Heart right ventricle (tissue), 16 donors: ENCODE measurements at regions not wholly inside any gene's neighbourhood (a gene's known extent, or its start where the extent isn't known, plus 50 kb on each side); places are given as distances from the start of the nearest gene placed in this dataset.

Experiments
- ATAC-seq, 8 donors: fragments of 200-7000 bp; cut with Tn5 transposase; one replicate each; pipeline ENCODE4 v1.9.1; 2020; ENCODE audit warnings: mild to moderate bottlenecking in 8 of 8, moderate library complexity in 8 of 8, moderate number of reproducible peaks in 1 of 8
- DNase-seq, 2 donors: peaks; one replicate each; pipeline ENCODE4 v3.0.0-alpha.2; 2020
- H3K27ac ChIP-seq, 10 donors: fragments of 200-600 bp; sonication (generic) in 2 of 10; one replicate each; pipeline versions ENCODE4 v1.5.0 to v1.8.0; 2020 to 2022; ENCODE audit warnings: mild to moderate bottlenecking in 3 of 10
- H3K27me3 ChIP-seq, 7 donors: fragments of 200-600 bp; one replicate each; pipeline ENCODE4 v1.8.0; 2021 to 2022; ENCODE audit warnings: mild to moderate bottlenecking in 2 of 7
- H3K36me3 ChIP-seq, 9 donors: fragments of 200-600 bp; sonication (generic) in 1 of 9; one replicate each; pipeline versions ENCODE4 v1.5.0 to v1.8.0; 2020 to 2022; ENCODE audit warnings: mild to moderate bottlenecking in 2 of 9
- H3K4me1 ChIP-seq, 9 donors: fragments of 200-600 bp; sonication (generic) in 1 of 9; one replicate each; pipeline versions ENCODE4 v1.5.0 to v1.8.0; 2020 to 2022; ENCODE audit warnings: mild to moderate bottlenecking in 4 of 9
- H3K4me3 ChIP-seq, 10 donors: fragments of 200-600 bp; sonication (generic) in 2 of 10; one replicate each; pipeline versions ENCODE4 v1.5.0 to v1.8.0; 2020 to 2022; ENCODE audit warnings: mild to moderate bottlenecking in 7 of 10, moderate library complexity in 2 of 10
- H3K9me3 ChIP-seq, 11 donors: fragments of 200-600 bp in 10 of 11; sonication (generic) in 2 of 11; one replicate each; pipeline versions ENCODE4 v1.5.0 to v1.8.0; 2013 to 2022; ENCODE audit warnings: mild to moderate bottlenecking in 2 of 11, control low read depth in 1 of 11, moderate library complexity in 1 of 11
- WGBS, 2 donors: extraction: QIAGEN DNeasy Blood & Tissue Kit; methylation state at CpG; one replicate each; pipeline ENCODE4 v1.1.7; 2013; ENCODE audit warnings: inconsistent platforms in 1 of 2; 5-methylcytosine and 5-hydroxymethylcytosine counted together
- intact Hi-C, 10 donors: fragments of 100-400 bp; cut with DNase I; formaldehyde crosslinking; loops; one replicate each; pipeline versions ENCODE4 v1.11.1 to v1.14.2; 2022
- TF ChIP-seq, protein P1 (sequence below), 9 donors: fragments of 200-600 bp; sonication (generic) in 2 of 9; IDR thresholded peaks; one replicate each; pipeline versions ENCODE4 v1.5.0 to v1.8.0; 2021 to 2022; ENCODE audit warnings: antibody characterized with exemption in 9 of 9, mild to moderate bottlenecking in 5 of 9, moderate library complexity in 1 of 9
- donor health status: Arrhythmogenic right ventricular cardiomyopathy.
- donor health status: ischemic (EF 13 %, LVEDD 7.1; RV severe dilation, severe dysfunction).
- donor health status: healthy with polysubstance abuse.
- donor health status: DM: no; HTN: yes; CAD: no.
- donor health status: DM: no; HTN: no; CAD: no.
- donor health status: ischemic (EF 25% LVEDD 6.9; RV normal size, moderate dysfunction).
- donor health status: ischemic (EF 25% LVEDD 5.7; RV mildly dilated, moderate dysfunction).
- donor health status: healthy.
- donor health status: DM: yes; HTN: yes; CAD: no.
- donor health status: Ischemic cardiomyopathy.
- donor health status: ischemic (EF 35%, LVEDD 5.7; RV mildly dilated, moderate dysfunction).
- donor health status: nonischemic (EF 11% LVEDD 7.7; RV severe dilation, severe dysfunction).
- donor health status: DM: yes; HTN: yes; CAD: no.
- donor health status: PGD.
- donor health status: ischemic (EF 29% LVEDD 5.4; RV normal size, mild dysfunction).
- donor health status: nonischemic (EF 23%, LVEDD 6.1; RV moderate dilation, normal function).

DNA sequence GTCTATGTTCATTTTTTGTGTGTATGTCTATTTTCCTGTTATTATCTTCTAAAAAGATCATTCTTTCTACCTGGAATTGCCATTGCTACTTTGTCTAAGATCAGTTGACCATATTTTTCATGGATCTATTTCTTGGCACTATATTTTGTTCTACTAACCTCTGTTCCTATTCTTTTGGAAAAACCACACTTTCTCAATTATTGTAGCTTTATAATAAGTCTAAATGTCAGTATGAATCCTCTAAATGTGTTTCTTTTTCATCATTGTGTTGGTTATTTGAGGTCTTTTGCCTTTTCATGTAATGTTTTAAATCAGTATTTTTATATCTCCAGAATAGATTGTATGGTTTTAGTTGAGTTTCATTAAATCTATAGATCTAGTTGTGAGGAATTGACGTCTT is 798.3 kb downstream of the FAT4 start:
- Histone ChIP-seq H3K4me3 (no peak overlapping the region), H3K36me3 (no peaks in the 10 kb centered on the region), H3K27me3 (no peaks in the 10 kb centered on the region), H3K4me1 (no peaks in the 10 kb centered on the region), H3K9me3 (peaks cover 0 to 85% (median 16%) of the 10 kb centered on the region in 11 donors), H3K27ac (no peak overlapping the region)
- DNase-seq: no peak
- 88% methylated on average over 1 of the region's 1 CpG for WGBS, 2 donors
- TF ChIP-seq, protein P1, sequence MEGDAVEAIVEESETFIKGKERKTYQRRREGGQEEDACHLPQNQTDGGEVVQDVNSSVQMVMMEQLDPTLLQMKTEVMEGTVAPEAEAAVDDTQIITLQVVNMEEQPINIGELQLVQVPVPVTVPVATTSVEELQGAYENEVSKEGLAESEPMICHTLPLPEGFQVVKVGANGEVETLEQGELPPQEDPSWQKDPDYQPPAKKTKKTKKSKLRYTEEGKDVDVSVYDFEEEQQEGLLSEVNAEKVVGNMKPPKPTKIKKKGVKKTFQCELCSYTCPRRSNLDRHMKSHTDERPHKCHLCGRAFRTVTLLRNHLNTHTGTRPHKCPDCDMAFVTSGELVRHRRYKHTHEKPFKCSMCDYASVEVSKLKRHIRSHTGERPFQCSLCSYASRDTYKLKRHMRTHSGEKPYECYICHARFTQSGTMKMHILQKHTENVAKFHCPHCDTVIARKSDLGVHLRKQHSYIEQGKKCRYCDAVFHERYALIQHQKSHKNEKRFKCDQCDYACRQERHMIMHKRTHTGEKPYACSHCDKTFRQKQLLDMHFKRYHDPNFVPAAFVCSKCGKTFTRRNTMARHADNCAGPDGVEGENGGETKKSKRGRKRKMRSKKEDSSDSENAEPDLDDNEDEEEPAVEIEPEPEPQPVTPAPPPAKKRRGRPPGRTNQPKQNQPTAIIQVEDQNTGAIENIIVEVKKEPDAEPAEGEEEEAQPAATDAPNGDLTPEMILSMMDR (IDR thresholded peaks at IDR 0.05): no peak
- intact Hi-C loops: no loop called here
- ATAC-seq: no peak

DNA sequence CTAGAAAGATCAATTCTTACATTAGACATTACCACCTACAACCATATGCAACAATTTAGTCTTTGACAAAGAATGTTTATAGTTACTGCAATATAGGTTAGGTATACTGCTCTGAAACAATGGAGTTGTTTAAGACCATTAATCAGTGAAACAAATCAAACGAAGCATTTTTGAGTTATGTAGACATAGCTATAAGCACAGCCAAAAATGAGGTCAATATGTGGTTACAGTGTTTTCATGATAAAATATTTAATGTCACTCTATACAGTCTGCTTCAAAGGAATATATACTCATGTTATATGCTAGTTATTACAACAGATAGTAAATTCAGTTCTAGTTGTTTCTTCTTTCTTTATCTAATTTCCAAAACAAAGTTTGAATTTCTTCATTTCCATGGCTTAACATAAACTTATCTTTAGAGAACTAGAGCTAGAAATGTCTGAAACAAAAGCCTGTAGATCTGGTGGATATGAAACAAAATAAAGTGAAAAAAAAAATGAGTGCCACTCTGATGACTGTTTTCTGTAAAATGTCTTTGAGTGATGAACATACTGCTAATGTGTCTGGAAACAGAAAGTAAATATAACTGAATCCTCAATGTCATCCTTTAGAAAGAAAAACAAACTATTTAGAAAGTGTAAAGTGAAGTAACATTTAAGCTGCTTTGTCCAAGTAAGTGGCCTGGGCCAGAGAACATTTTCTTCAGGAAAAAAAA is 809.0 kb downstream of the FAT4 start:
- 58% methylated on average over 1 of the region's 1 CpG for WGBS, 2 donors
- intact Hi-C loops: no loop called here
- Histone ChIP-seq H3K27me3 (no peaks in the 10 kb centered on the region), H3K4me3 (no peak overlapping the region), H3K4me1 (no peaks in the 10 kb centered on the region), H3K9me3 (peaks cover 0 to 6% (median 0%) of the 10 kb centered on the region in 11 donors), H3K36me3 (no peaks in the 10 kb centered on the region), H3K27ac (no peak overlapping the region)
- TF ChIP-seq, protein P1 (IDR thresholded peaks at IDR 0.05): no peak
- DNase-seq: no peak
- no peak for ATAC-seq

DNA sequence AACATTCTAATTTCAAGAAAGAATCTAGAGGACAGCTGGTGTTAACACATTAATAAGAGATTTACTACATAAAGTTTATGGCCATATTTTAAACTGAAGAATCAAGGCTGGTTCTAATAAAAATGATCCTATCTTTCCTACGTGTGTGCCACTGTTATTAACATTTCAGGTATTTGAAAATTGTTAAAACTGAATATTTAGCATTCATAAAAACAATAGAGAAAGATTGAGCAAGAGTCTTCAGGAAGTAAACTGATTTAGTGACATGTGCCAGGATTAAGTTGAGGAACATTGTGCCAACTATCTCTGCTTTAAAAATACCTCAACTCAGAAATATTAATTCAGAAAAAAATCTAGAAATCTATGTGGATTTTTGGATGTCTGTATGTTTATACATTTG is 810.1 kb downstream of the FAT4 start:
- no peak for ATAC-seq
- Histone ChIP-seq H3K36me3 (no peaks in the 10 kb centered on the region), H3K4me3 (no peak overlapping the region), H3K9me3 (peaks cover 0 to 6% (median 0%) of the 10 kb centered on the region in 11 donors), H3K4me1 (no peaks in the 10 kb centered on the region), H3K27ac (no peak overlapping the region), H3K27me3 (no peaks in the 10 kb centered on the region)
- no peak for DNase-seq
- 39 to 46% methylated on average over 1 of the region's 1 CpG for WGBS, 2 donors
- intact Hi-C loops: no loop called here
- TF ChIP-seq, protein P1 (IDR thresholded peaks at IDR 0.05): no peak

DNA sequence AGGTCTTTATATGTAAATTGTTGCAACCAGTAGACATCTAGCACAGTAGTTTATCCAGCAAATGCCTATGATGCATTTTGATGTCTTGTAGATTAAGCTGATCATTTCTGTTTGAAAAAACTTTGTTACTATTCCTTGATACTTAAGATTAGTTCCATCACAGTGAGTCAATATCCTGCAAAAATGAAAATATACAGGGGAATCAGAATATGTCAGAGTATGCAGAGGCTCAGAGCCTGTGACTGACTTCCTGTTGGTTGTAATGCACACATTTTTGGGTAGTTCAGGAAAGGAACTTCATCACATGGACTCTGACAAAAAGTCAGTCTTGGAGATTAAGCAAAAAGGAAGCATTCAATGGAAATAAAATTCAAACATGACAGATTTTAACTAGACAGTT is 815.5 kb downstream of the FAT4 start:
- Histone ChIP-seq H3K27me3 (no peaks in the 10 kb centered on the region), H3K9me3 (peaks cover 0 to 14% (median 0%) of the 10 kb centered on the region in 11 donors), H3K4me3 (no peak overlapping the region), H3K4me1 (no peaks in the 10 kb centered on the region), H3K36me3 (no peaks in the 10 kb centered on the region), H3K27ac (no peak overlapping the region)
- no peak for DNase-seq
- TF ChIP-seq, protein P1 (IDR thresholded peaks at IDR 0.05): no peak
- ATAC-seq: no peak
- intact Hi-C loops: no loop called here
